Activated naive CD8-positive, alpha-beta T cell treated with anti-CD3 and anti-CD28 coated beads for 36 hours (primary cell): ENCODE measurements at regions not wholly inside any gene's neighbourhood (a gene's known extent, or its start where the extent isn't known, plus 50 kb on each side); places are given as distances from the start of the nearest gene placed in this dataset.

Source experiments
- DNase-seq: peaks from one replicate; pipeline ENCODE4 v3.0.0; 2021
- H3K27ac Mint-ChIP-seq: one replicate; pipeline ENCODE4 v1.8.0; 2022; ENCODE audit warnings: mild to moderate bottlenecking, moderate library complexity, mixed read lengths
- H3K27me3 Mint-ChIP-seq: one replicate; pipeline ENCODE4 v1.8.0; 2022; ENCODE audit warnings: mild to moderate bottlenecking, mixed read lengths
- H3K36me3 Mint-ChIP-seq: one replicate; pipeline ENCODE4 v1.8.0; 2021; ENCODE audit warnings: mild to moderate bottlenecking, mixed read lengths
- H3K4me1 Mint-ChIP-seq: one replicate; pipeline ENCODE4 v1.8.0; 2021; ENCODE audit warnings: mixed read lengths
- H3K4me3 Mint-ChIP-seq: one replicate; pipeline ENCODE4 v1.8.0; 2022; ENCODE audit warnings: mild to moderate bottlenecking, moderate library complexity, mixed read lengths
- H3K9me3 Mint-ChIP-seq: one replicate; pipeline ENCODE4 v1.8.0; 2022; ENCODE audit warnings: mixed read lengths

GRCh38 chr7:97578225-97578624 lies 153.7 kb upstream of the TAC1 start:
- Mint-ChIP-seq H3K27ac (no peak overlapping the region), H3K4me1 (no peaks in the 10 kb centered on the region), H3K27me3 (no peaks in the 10 kb centered on the region), H3K36me3 (no peaks in the 10 kb centered on the region), H3K4me3 (no peak overlapping the region), H3K9me3 (peaks cover 13% of the 10 kb centered on the region)
- no peak for DNase-seq

- Mint-ChIP-seq H3K4me3 (no peak overlapping the region), H3K27ac (no peak overlapping the region), H3K36me3 (no peaks in the 10 kb centered on the region), H3K9me3 (peaks cover 16% of the 10 kb centered on the region), H3K4me1 (no peaks in the 10 kb centered on the region), H3K27me3 (no peaks in the 10 kb centered on the region)
- DNase-seq = no peak
Observed at GRCh38 chr7:97580205-97580604, 151.7 kb upstream of the TAC1 start.

- H3K4me1 Mint-ChIP-seq = no peaks in the 10 kb centered on the region
- peaks cover 8% of the 10 kb centered on the region for H3K27me3 Mint-ChIP-seq
- H3K27ac Mint-ChIP-seq = no peak overlapping the region
- H3K9me3 Mint-ChIP-seq = no peaks in the 10 kb centered on the region
- no peak for DNase-seq
- no peak overlapping the region for H3K4me3 Mint-ChIP-seq
- H3K36me3 Mint-ChIP-seq = no peaks in the 10 kb centered on the region
Observed at GRCh38 chr7:97595439-97595838, 136.4 kb upstream of the TAC1 start.

GRCh38 chr7:97601931-97602457 lies 129.9 kb upstream of the TAC1 start:
- H3K27ac Mint-ChIP-seq = no peak overlapping the region
- peaks cover 3% of the 10 kb centered on the region for H3K4me1 Mint-ChIP-seq
- no peak overlapping the region for H3K4me3 Mint-ChIP-seq
- no peak for DNase-seq
- H3K36me3 Mint-ChIP-seq = no peaks in the 10 kb centered on the region
- peaks cover 6% of the 10 kb centered on the region for H3K27me3 Mint-ChIP-seq
- H3K9me3 Mint-ChIP-seq = no peaks in the 10 kb centered on the region

- no peak for DNase-seq
- Mint-ChIP-seq H3K27ac (no peak overlapping the region), H3K9me3 (no peaks in the 10 kb centered on the region), H3K36me3 (no peaks in the 10 kb centered on the region), H3K4me3 (no peak overlapping the region), H3K4me1 (no peaks in the 10 kb centered on the region), H3K27me3 (no peaks in the 10 kb centered on the region)
Observed at GRCh38 chr7:97620495-97620894, 111.4 kb upstream of the TAC1 start.

- H3K27me3 Mint-ChIP-seq = no peaks in the 10 kb centered on the region
- H3K4me3 Mint-ChIP-seq = no peak overlapping the region
- H3K27ac Mint-ChIP-seq = no peak overlapping the region
- H3K9me3 Mint-ChIP-seq = no peaks in the 10 kb centered on the region
- DNase-seq = no peak
- H3K4me1 Mint-ChIP-seq = no peaks in the 10 kb centered on the region
- no peaks in the 10 kb centered on the region for H3K36me3 Mint-ChIP-seq
Observed at GRCh38 chr7:97623333-97623732, 108.6 kb upstream of the TAC1 start.

GRCh38 chr7:97630116-97630515 lies 101.8 kb upstream of the TAC1 start:
- Mint-ChIP-seq H3K4me3 (no peak overlapping the region), H3K36me3 (no peaks in the 10 kb centered on the region), H3K9me3 (no peaks in the 10 kb centered on the region), H3K4me1 (no peaks in the 10 kb centered on the region), H3K27me3 (peaks cover 3% of the 10 kb centered on the region), H3K27ac (no peak overlapping the region)
- no peak for DNase-seq

- no peaks in the 10 kb centered on the region for H3K9me3 Mint-ChIP-seq
- DNase-seq = no peak
- H3K4me1 Mint-ChIP-seq = no peaks in the 10 kb centered on the region
- no peaks in the 10 kb centered on the region for H3K36me3 Mint-ChIP-seq
- peaks cover 3% of the 10 kb centered on the region for H3K27me3 Mint-ChIP-seq
- no peak overlapping the region for H3K27ac Mint-ChIP-seq
- no peak overlapping the region for H3K4me3 Mint-ChIP-seq
Observed at GRCh38 chr7:97635622-97636021, 96.3 kb upstream of the TAC1 start.

- H3K36me3 Mint-ChIP-seq = no peaks in the 10 kb centered on the region
- no peaks in the 10 kb centered on the region for H3K4me1 Mint-ChIP-seq
- no peaks in the 10 kb centered on the region for H3K9me3 Mint-ChIP-seq
- no peak for DNase-seq
- H3K27me3 Mint-ChIP-seq = no peaks in the 10 kb centered on the region
- H3K27ac Mint-ChIP-seq = no peak overlapping the region
- no peak overlapping the region for H3K4me3 Mint-ChIP-seq
Observed at GRCh38 chr7:97639036-97639435, 92.8 kb upstream of the TAC1 start.

- H3K9me3 Mint-ChIP-seq = no peaks in the 10 kb centered on the region
- H3K4me1 Mint-ChIP-seq = no peaks in the 10 kb centered on the region
- no peaks in the 10 kb centered on the region for H3K36me3 Mint-ChIP-seq
- H3K27ac Mint-ChIP-seq = no peak overlapping the region
- no peak for DNase-seq
- H3K27me3 Mint-ChIP-seq = no peaks in the 10 kb centered on the region
- H3K4me3 Mint-ChIP-seq = no peak overlapping the region
Observed at GRCh38 chr7:97659363-97660045, 72.4 kb upstream of the TAC1 start.

- Mint-ChIP-seq H3K27me3 (peaks cover 8% of the 10 kb centered on the region), H3K4me1 (no peaks in the 10 kb centered on the region), H3K36me3 (no peaks in the 10 kb centered on the region), H3K27ac (no peak overlapping the region), H3K9me3 (no peaks in the 10 kb centered on the region), H3K4me3 (no peak overlapping the region)
- no peak for DNase-seq
Observed at GRCh38 chr7:97667359-97667758, 64.5 kb upstream of the TAC1 start.

GRCh38 chr7:97671571-97671970 lies 60.3 kb upstream of the TAC1 start:
- no peak overlapping the region for H3K4me3 Mint-ChIP-seq
- DNase-seq = no peak
- H3K27me3 Mint-ChIP-seq = peaks cover 8% of the 10 kb centered on the region
- no peaks in the 10 kb centered on the region for H3K36me3 Mint-ChIP-seq
- H3K27ac Mint-ChIP-seq = no peak overlapping the region
- no peaks in the 10 kb centered on the region for H3K9me3 Mint-ChIP-seq
- H3K4me1 Mint-ChIP-seq = no peaks in the 10 kb centered on the region

GRCh38 chr7:97680622-97681021 lies 51.3 kb upstream of the TAC1 start:
- H3K4me1 Mint-ChIP-seq = no peaks in the 10 kb centered on the region
- H3K27ac Mint-ChIP-seq = no peak overlapping the region
- H3K4me3 Mint-ChIP-seq = no peak overlapping the region
- H3K36me3 Mint-ChIP-seq = no peaks in the 10 kb centered on the region
- DNase-seq = no peak
- peaks cover 4% of the 10 kb centered on the region for H3K27me3 Mint-ChIP-seq
- H3K9me3 Mint-ChIP-seq = no peaks in the 10 kb centered on the region
